DND-41 (cell line): ENCODE measurements at regions not wholly inside any gene's neighbourhood (a gene's known extent, or its start where the extent isn't known, plus 50 kb on each side); places are given as distances from the start of the nearest gene placed in this dataset.

Experiments used
- ATAC-seq: fragments of 200-7000 bp; cut with Tn5 transposase; 3 replicates; pipeline ENCODE4 v1.9.1; 2021; ENCODE audit warnings: low read depth; ENCODE audit not compliant: insufficient read depth
- DNase-seq: peaks from one replicate; pipeline ENCODE4 v3.0.0-alpha.2; 2020
- H2AFZ ChIP-seq: 2 replicates; pipeline ENCODE4 v1.6.0; 2012; ENCODE audit warnings: low read depth, low read length
- H3K27ac ChIP-seq: 2 replicates; pipeline ENCODE4 v1.5.1; 2012; ENCODE audit warnings: low read length, inconsistent platforms
- H3K27me3 ChIP-seq: fragments of 200-600 bp; sonication (generic); 2 replicates; pipeline ENCODE4 v1.6.0; 2012; ENCODE audit warnings: low read length, mild to moderate bottlenecking, inconsistent platforms; ENCODE audit not compliant: insufficient read depth, poor library complexity
- H3K36me3 ChIP-seq: 2 replicates; pipeline ENCODE4 v1.5.1; 2012; ENCODE audit warnings: low read length, inconsistent platforms; ENCODE audit not compliant: insufficient read depth
- H3K4me1 ChIP-seq: 2 replicates; pipeline ENCODE4 v1.5.1; 2012; ENCODE audit warnings: mild to moderate bottlenecking, low read length; ENCODE audit not compliant: insufficient read depth
- H3K4me2 ChIP-seq: 2 replicates; pipeline ENCODE4 v1.6.0; 2012; ENCODE audit warnings: mild to moderate bottlenecking, moderate library complexity, low read length, inconsistent platforms; ENCODE audit not compliant: insufficient read depth
- H3K4me3 ChIP-seq, 2 experiments: fragments of 200-600 bp in 1 of 2; shearing (Covaris generic) in 1 of 2; 2 replicates each; pipeline ENCODE4 v1.5.1; 2012 to 2016; ENCODE audit warnings: inconsistent platforms in 2 of 2, low read length in 2 of 2, mild to moderate bottlenecking in 2 of 2, low read depth in 1 of 2, moderate library complexity in 1 of 2
- H3K79me2 ChIP-seq: 2 replicates; pipeline ENCODE4 v1.6.0; 2012; ENCODE audit warnings: low read length, inconsistent platforms; ENCODE audit not compliant: insufficient read depth
- H3K9ac ChIP-seq: 2 replicates; pipeline ENCODE4 v1.6.0; 2012; ENCODE audit warnings: low read depth, mild to moderate bottlenecking, inconsistent platforms, low read length, moderate library complexity
- H3K9me3 ChIP-seq: 2 replicates; pipeline ENCODE4 v1.5.1; 2012; ENCODE audit warnings: low read length, moderate library complexity, mild to moderate bottlenecking, inconsistent platforms; ENCODE audit not compliant: insufficient read depth, severe bottlenecking
- H4K20me1 ChIP-seq: 2 replicates; pipeline ENCODE4 v1.6.0; 2012; ENCODE audit warnings: low read length; ENCODE audit not compliant: insufficient read depth
- EZH2 ChIP-seq: IDR thresholded peaks from 3 replicates; pipeline ENCODE4 v1.6.1; 2012; ENCODE audit warnings: borderline replicate concordance, low read depth, mild to moderate bottlenecking, moderate library complexity, low read length, inconsistent platforms; ENCODE audit not compliant: severe bottlenecking
- TF ChIP-seq, protein P1 (sequence below): IDR thresholded peaks from 2 replicates; pipeline ENCODE4 v1.5.1; 2012; ENCODE audit warnings: borderline replicate concordance, low read length, moderate library complexity, mild to moderate bottlenecking; ENCODE audit not compliant: poor library complexity, severe bottlenecking; ENCODE audit errors: extremely low read depth

DNA sequence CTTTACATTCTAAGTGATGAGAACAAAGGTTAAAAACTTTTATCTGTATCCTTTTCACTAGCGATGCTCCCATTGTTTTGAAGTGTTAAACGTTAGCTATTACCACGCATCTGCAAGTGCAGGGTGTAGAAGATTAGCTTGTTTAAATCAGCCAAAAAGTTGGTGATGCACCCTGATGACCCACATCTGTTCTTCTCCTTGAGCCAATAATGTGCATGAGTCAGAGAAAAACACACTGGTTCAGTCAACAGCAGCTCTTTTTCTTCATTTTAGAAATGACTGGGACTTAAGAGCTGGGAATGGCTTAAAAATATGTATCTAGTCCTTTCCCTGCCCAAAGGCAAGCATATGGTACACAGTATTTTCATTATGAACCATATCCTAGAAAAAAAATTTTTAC lies 323.5 kb upstream of the PDE3A start:
- ATAC-seq: no peak

GRCh38 chr12:20047901-20048300 lies 320.4 kb upstream of the PDE3A start:
- Histone ChIP-seq H2AFZ (no peak overlapping the region), H3K4me3 (no peak overlapping the region), H3K9me3 (no peaks in the 10 kb centered on the region), H3K36me3 (no peaks in the 10 kb centered on the region), H4K20me1 (no peaks in the 10 kb centered on the region), H3K4me1 (no peaks in the 10 kb centered on the region), H3K4me2 (no peak overlapping the region), H3K27me3 (peaks cover 4% of the 10 kb centered on the region), H3K79me2 (no peaks in the 10 kb centered on the region), H3K9ac (no peak overlapping the region), H3K27ac (no peak overlapping the region)
- DNase-seq (no peak), ATAC-seq (no peak)
- no peak for TF ChIP-seq EZH2
- TF ChIP-seq, protein P1, sequence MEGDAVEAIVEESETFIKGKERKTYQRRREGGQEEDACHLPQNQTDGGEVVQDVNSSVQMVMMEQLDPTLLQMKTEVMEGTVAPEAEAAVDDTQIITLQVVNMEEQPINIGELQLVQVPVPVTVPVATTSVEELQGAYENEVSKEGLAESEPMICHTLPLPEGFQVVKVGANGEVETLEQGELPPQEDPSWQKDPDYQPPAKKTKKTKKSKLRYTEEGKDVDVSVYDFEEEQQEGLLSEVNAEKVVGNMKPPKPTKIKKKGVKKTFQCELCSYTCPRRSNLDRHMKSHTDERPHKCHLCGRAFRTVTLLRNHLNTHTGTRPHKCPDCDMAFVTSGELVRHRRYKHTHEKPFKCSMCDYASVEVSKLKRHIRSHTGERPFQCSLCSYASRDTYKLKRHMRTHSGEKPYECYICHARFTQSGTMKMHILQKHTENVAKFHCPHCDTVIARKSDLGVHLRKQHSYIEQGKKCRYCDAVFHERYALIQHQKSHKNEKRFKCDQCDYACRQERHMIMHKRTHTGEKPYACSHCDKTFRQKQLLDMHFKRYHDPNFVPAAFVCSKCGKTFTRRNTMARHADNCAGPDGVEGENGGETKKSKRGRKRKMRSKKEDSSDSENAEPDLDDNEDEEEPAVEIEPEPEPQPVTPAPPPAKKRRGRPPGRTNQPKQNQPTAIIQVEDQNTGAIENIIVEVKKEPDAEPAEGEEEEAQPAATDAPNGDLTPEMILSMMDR: no peak

More for the DNA sequence above, 323.5 kb upstream of the PDE3A start:
- Histone ChIP-seq H4K20me1 (no peaks in the 10 kb centered on the region), H2AFZ (no peak overlapping the region), H3K27ac (no peak overlapping the region), H3K79me2 (no peaks in the 10 kb centered on the region), H3K4me2 (no peak overlapping the region), H3K36me3 (no peaks in the 10 kb centered on the region), H3K27me3 (peaks cover 4% of the 10 kb centered on the region), H3K9ac (no peak overlapping the region), H3K9me3 (no peaks in the 10 kb centered on the region), H3K4me3 (no peak overlapping the region), H3K4me1 (no peaks in the 10 kb centered on the region)
- TF ChIP-seq, protein P1: no peak
- DNase-seq: no peak

GRCh38 chr12:20050221-20050620 lies 318.1 kb upstream of the PDE3A start:
- TF ChIP-seq EZH2: no peak
- TF ChIP-seq, protein P1: no peak
- H3K4me1 ChIP-seq: no peaks in the 10 kb centered on the region
- H3K79me2 ChIP-seq: no peaks in the 10 kb centered on the region
- no peaks in the 10 kb centered on the region for H4K20me1 ChIP-seq
- peaks cover 4% of the 10 kb centered on the region for H3K27me3 ChIP-seq
- H3K4me3 ChIP-seq: no peak overlapping the region
- H3K27ac ChIP-seq: no peak overlapping the region
- no peaks in the 10 kb centered on the region for H3K9me3 ChIP-seq
- H3K36me3 ChIP-seq: no peaks in the 10 kb centered on the region
- no peak overlapping the region for H3K4me2 ChIP-seq
- no peak for DNase-seq
- ATAC-seq: no peak
- no peak overlapping the region for H3K9ac ChIP-seq
- no peak overlapping the region for H2AFZ ChIP-seq

DNA sequence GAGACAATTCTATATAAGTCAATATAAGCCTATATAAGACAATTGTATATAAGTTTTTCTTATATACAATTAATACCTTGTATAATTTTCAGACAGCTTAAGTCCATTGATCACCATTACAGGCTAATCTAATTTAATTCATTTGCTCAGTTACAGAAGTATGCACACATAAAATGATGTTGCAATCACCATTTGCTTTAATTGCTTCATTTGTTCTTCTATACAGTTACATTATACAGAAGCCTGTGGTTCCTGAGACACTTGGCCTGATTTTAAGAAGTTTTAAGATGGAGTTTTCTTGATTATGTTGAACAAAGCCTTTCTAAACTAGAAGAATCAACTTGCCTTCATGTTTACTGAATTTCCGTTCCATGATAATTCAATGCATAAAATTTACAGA lies 314.6 kb upstream of the PDE3A start:
- H4K20me1 ChIP-seq: no peaks in the 10 kb centered on the region
- no peaks in the 10 kb centered on the region for H3K79me2 ChIP-seq
- H3K27ac ChIP-seq: no peak overlapping the region
- H3K36me3 ChIP-seq: no peaks in the 10 kb centered on the region
- no peaks in the 10 kb centered on the region for H3K27me3 ChIP-seq
- H3K9ac ChIP-seq: no peak overlapping the region
- no peaks in the 10 kb centered on the region for H3K4me1 ChIP-seq
- H2AFZ ChIP-seq: no peak overlapping the region
- TF ChIP-seq, protein P1: no peak
- TF ChIP-seq EZH2: no peak
- no peaks in the 10 kb centered on the region for H3K9me3 ChIP-seq
- no peak for ATAC-seq
- H3K4me3 ChIP-seq: no peak overlapping the region
- H3K4me2 ChIP-seq: no peak overlapping the region
- DNase-seq: no peak
